OCI-LY1 (cell line): ENCODE measurements at regions not wholly inside any gene's neighbourhood (a gene's known extent, or its start where the extent isn't known, plus 50 kb on each side); places are given as distances from the start of the nearest gene placed in this dataset.

ENCODE experiments used
- EZH2 ChIP-seq: fragments of 200-600 bp; sonication (generic), shearing (Covaris generic); IDR thresholded peaks from 2 replicates; pipeline ENCODE4 v1.8.0; 2017; ENCODE audit warnings: borderline replicate concordance, mixed run types, mild to moderate bottlenecking, antibody characterized with exemption, low read length, moderate library complexity, mixed read lengths
- TF ChIP-seq, protein P1 (sequence below): fragments of 200-600 bp; sonication (generic), shearing (Covaris generic); IDR thresholded peaks from 2 replicates; pipeline ENCODE4 v1.5.1; 2017; ENCODE audit warnings: mild to moderate bottlenecking, antibody characterized with exemption, low read length, moderate library complexity, mixed read lengths

DNA sequence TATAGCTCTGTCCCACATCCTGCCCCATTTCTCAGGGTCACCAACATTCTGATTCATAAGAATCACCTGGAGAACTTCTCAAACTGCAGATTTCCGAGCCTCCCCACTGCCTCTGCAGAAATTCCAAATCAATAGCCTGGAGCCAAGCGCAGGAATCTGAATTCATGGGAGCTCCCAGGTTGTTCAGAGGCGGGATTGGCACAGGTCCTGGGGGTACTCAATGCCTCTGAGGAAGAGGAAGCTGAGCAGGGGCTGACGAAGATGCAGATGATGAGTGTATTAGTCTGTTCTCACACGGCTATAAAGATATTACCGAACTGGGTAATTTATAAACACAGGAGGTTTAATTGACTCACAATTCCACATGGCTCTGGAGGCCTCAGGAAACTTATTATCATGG is 455.5 kb downstream of the MATN1 start:
- no peak for TF ChIP-seq EZH2
- TF ChIP-seq, protein P1, sequence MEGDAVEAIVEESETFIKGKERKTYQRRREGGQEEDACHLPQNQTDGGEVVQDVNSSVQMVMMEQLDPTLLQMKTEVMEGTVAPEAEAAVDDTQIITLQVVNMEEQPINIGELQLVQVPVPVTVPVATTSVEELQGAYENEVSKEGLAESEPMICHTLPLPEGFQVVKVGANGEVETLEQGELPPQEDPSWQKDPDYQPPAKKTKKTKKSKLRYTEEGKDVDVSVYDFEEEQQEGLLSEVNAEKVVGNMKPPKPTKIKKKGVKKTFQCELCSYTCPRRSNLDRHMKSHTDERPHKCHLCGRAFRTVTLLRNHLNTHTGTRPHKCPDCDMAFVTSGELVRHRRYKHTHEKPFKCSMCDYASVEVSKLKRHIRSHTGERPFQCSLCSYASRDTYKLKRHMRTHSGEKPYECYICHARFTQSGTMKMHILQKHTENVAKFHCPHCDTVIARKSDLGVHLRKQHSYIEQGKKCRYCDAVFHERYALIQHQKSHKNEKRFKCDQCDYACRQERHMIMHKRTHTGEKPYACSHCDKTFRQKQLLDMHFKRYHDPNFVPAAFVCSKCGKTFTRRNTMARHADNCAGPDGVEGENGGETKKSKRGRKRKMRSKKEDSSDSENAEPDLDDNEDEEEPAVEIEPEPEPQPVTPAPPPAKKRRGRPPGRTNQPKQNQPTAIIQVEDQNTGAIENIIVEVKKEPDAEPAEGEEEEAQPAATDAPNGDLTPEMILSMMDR = no peak
